IMR-90 (cell line): ENCODE measurements at regions not wholly inside any gene's neighbourhood (a gene's known extent, or its start where the extent isn't known, plus 50 kb on each side); places are given as distances from the start of the nearest gene placed in this dataset.

ENCODE experiments used
- ATAC-seq: fragments of 200-7000 bp; cut with Tn5 transposase; 2 replicates; pipeline ENCODE4 v1.9.1; 2020; ENCODE audit warnings: low read depth, mild to moderate bottlenecking, moderate library complexity
- BruUV-seq: library from RNA; stranded (reverse); fragments of 400-500 nt; replicated peaks from 2 replicates; lab custom pipeline; 2021; lab: Mats Ljungman, UMichigan
- CTCF ChIA-PET: fragments of 300-600 bp; formaldehyde crosslinking; extraction: SDS; loops from one replicate; lab custom pipeline; 2021; ENCODE audit warnings: antibody characterized with exemption; lab: Yijun Ruan, JAX
- POLR2A ChIA-PET: fragments of 300-600 bp; sonication (Branson Sonifier 250); formaldehyde crosslinking; loops from one replicate; lab custom pipeline; 2022; ENCODE audit warnings: antibody characterized with exemption; ENCODE audit not compliant: unreplicated experiment; lab: Charles Lee
- DNase-seq: peaks from one replicate; pipeline ENCODE4 v3.0.0; 2013
- H2AFZ ChIP-seq: replicated peaks from 2 replicates; pipeline ENCODE3; 2013; ENCODE audit warnings: low read length, mild to moderate bottlenecking; ENCODE audit not compliant: poor library complexity
- H2AK5ac ChIP-seq: 2 replicates; pipeline ENCODE4 v1.6.1; 2013; ENCODE audit warnings: low read depth, low read length, inconsistent platforms
- H2AK9ac ChIP-seq: replicated peaks from 2 replicates; pipeline ENCODE3; 2013; ENCODE audit warnings: mild to moderate bottlenecking, low read depth, low read length, moderate library complexity; ENCODE audit not compliant: poor library complexity
- H2BK120ac ChIP-seq: 2 replicates; pipeline ENCODE4 v1.6.1; 2013; ENCODE audit warnings: low read depth, low read length, inconsistent platforms
- H2BK15ac ChIP-seq: 3 replicates; pipeline ENCODE4 v1.6.1; 2013; ENCODE audit warnings: low read depth, low read length, inconsistent platforms
- H2BK20ac ChIP-seq: 2 replicates; pipeline ENCODE4 v1.6.1; 2013; ENCODE audit warnings: low read depth, mild to moderate bottlenecking, inconsistent platforms, low read length, moderate library complexity
- H2BK5ac ChIP-seq: 2 replicates; pipeline ENCODE4 v1.6.1; 2013; ENCODE audit warnings: mild to moderate bottlenecking, low read depth, low read length, inconsistent platforms; ENCODE audit not compliant: poor library complexity, severe bottlenecking
- H3K14ac ChIP-seq: replicated peaks from 2 replicates; pipeline ENCODE4 v1.6.1; 2013; ENCODE audit warnings: low read depth, low read length, inconsistent platforms
- H3K18ac ChIP-seq: 2 replicates; pipeline ENCODE4 v1.6.1; 2013; ENCODE audit warnings: low read depth, low read length, control low read depth
- H3K23ac ChIP-seq: 2 replicates; pipeline ENCODE4 v1.6.1; 2013; ENCODE audit warnings: low read depth, low read length, inconsistent platforms
- H3K27ac ChIP-seq: 2 replicates; pipeline ENCODE4 v1.5.1; 2013; ENCODE audit warnings: mild to moderate bottlenecking, control low read depth, low read length; ENCODE audit not compliant: insufficient read depth
- H3K27me3 ChIP-seq: 2 replicates; pipeline ENCODE4 v1.6.1; 2013; ENCODE audit warnings: low read length; ENCODE audit not compliant: control insufficient read depth, insufficient read depth
- H3K36me3 ChIP-seq: 2 replicates; pipeline ENCODE4 v1.6.1; 2013; ENCODE audit warnings: low read length, mixed read lengths; ENCODE audit not compliant: control insufficient read depth, insufficient read depth
- H3K4ac ChIP-seq: 2 replicates; pipeline ENCODE4 v1.6.1; 2013; ENCODE audit warnings: low read depth, low read length, inconsistent platforms
- H3K4me1 ChIP-seq: 2 replicates; pipeline ENCODE4 v1.6.1; 2013; ENCODE audit warnings: low read length, mixed read lengths; ENCODE audit not compliant: control insufficient read depth, insufficient read depth
- H3K4me2 ChIP-seq: 2 replicates; pipeline ENCODE4 v1.6.1; 2013; ENCODE audit warnings: low read depth, mild to moderate bottlenecking, control low read depth, low read length, moderate library complexity
- H3K4me3 ChIP-seq: 2 replicates; pipeline ENCODE4 v1.5.1; 2013; ENCODE audit warnings: low read depth, mild to moderate bottlenecking, control low read depth, low read length, moderate library complexity; ENCODE audit not compliant: insufficient read depth
- H3K56ac ChIP-seq: 2 replicates; pipeline ENCODE4 v1.6.1; 2013; ENCODE audit warnings: low read length, inconsistent platforms; ENCODE audit not compliant: insufficient read depth; ENCODE audit errors: extremely low read depth
- H3K79me1 ChIP-seq, 2 experiments: 2 replicates each; pipeline ENCODE4 v1.6.1; 2013; ENCODE audit warnings: low read length in 2 of 2, inconsistent platforms in 1 of 2, low read depth in 1 of 2
- H3K9ac ChIP-seq: 2 replicates; pipeline ENCODE4 v1.6.1; 2013; ENCODE audit warnings: low read depth, low read length, control low read depth
- H3K9me1 ChIP-seq: 2 replicates; pipeline ENCODE4 v1.6.1; 2013; ENCODE audit warnings: low read length, inconsistent platforms; ENCODE audit not compliant: insufficient read depth
- H3K9me3 ChIP-seq: 2 replicates; pipeline ENCODE4 v1.6.1; 2013; ENCODE audit warnings: low read length; ENCODE audit not compliant: control insufficient read depth, insufficient read depth
- H4K20me1 ChIP-seq: 2 replicates; pipeline ENCODE4 v1.6.1; 2013; ENCODE audit warnings: low read length, inconsistent platforms; ENCODE audit not compliant: insufficient read depth
- H4K5ac ChIP-seq: 2 replicates; pipeline ENCODE4 v1.6.1; 2013; ENCODE audit warnings: mild to moderate bottlenecking, low read depth, low read length, control low read depth
- H4K8ac ChIP-seq, 2 experiments: 2 replicates each; pipeline ENCODE4 v1.6.1; 2013; ENCODE audit warnings: low read depth in 2 of 2, low read length in 2 of 2, control low read depth in 1 of 2, inconsistent platforms in 1 of 2
- H4K91ac ChIP-seq: 2 replicates; pipeline ENCODE4 v1.6.1; 2013; ENCODE audit warnings: low read depth, low read length, inconsistent platforms; ENCODE audit not compliant: insufficient read depth
- BHLHE40 ChIP-seq: fragments of 150-350 bp; IDR thresholded peaks from 2 replicates; pipeline ENCODE4 v1.6.1; 2016; ENCODE audit warnings: mild to moderate bottlenecking, low read depth, low read length
- CEBPB ChIP-seq: IDR thresholded peaks from 2 replicates; pipeline ENCODE4 v1.6.1; 2012; ENCODE audit warnings: low read depth, low read length, improper control_type of control experiment
- CHD1 ChIP-seq: IDR thresholded peaks from 2 replicates; pipeline ENCODE4 v1.6.1; 2012; ENCODE audit warnings: low read depth, low read length, improper control_type of control experiment
- FOS ChIP-seq: fragments of 150-350 bp; IDR thresholded peaks from 2 replicates; pipeline ENCODE4 v1.6.1; 2016; ENCODE audit warnings: low read depth, low read length
- MAFK ChIP-seq: IDR thresholded peaks from 2 replicates; pipeline ENCODE4 v1.6.1; 2012; ENCODE audit warnings: low read depth, low read length, improper control_type of control experiment
- MAZ ChIP-seq: IDR thresholded peaks from 2 replicates; pipeline ENCODE4 v1.6.1; 2012; ENCODE audit warnings: low read depth, mild to moderate bottlenecking, low read length, improper control_type of control experiment, moderate library complexity, borderline replicate concordance
- MXI1 ChIP-seq: IDR thresholded peaks from 2 replicates; pipeline ENCODE4 v1.6.1; 2012; ENCODE audit warnings: low read depth, mild to moderate bottlenecking, low read length, moderate library complexity, borderline replicate concordance
- NFE2L2 ChIP-seq: fragments of 150-350 bp; IDR thresholded peaks from 2 replicates; pipeline ENCODE4 v1.6.1; 2016; ENCODE audit warnings: low read depth, mild to moderate bottlenecking, low read length
- POLR2A ChIP-seq: IDR thresholded peaks from 2 replicates; pipeline ENCODE4 v1.6.1; 2012; ENCODE audit warnings: mild to moderate bottlenecking, low read depth, low read length
- RAD21 ChIP-seq: IDR thresholded peaks from 2 replicates; pipeline ENCODE4 v1.6.1; 2012; ENCODE audit warnings: low read length, improper control_type of control experiment
- RCOR1 ChIP-seq: IDR thresholded peaks from 2 replicates; pipeline ENCODE4 v1.6.1; 2012; ENCODE audit warnings: mild to moderate bottlenecking, low read length, improper control_type of control experiment; ENCODE audit not compliant: insufficient replicate concordance
- RFX5 ChIP-seq: IDR thresholded peaks from 2 replicates; pipeline ENCODE4 v1.8.0; 2012; ENCODE audit warnings: low read depth, mild to moderate bottlenecking, low read length, moderate library complexity
- SMC3 ChIP-seq: fragments of 150-350 bp; IDR thresholded peaks from 2 replicates; pipeline ENCODE4 v1.6.1; 2016; ENCODE audit warnings: low read depth, mild to moderate bottlenecking, antibody characterized with exemption, low read length, moderate library complexity
- WGBS, 2 experiments: methylation state at CpG; one replicate each; pipeline versions ENCODE4 v1.1.5 to v1.1.7; 2013; ENCODE audit warnings: missing lambda C conversion rate in 2 of 2; ENCODE audit not compliant: insufficient read length in 1 of 2; ENCODE audit errors: extremely low coverage in 2 of 2; 5-methylcytosine and 5-hydroxymethylcytosine counted together
- dilution Hi-C: fragments of 300-500 bp; cut with HindIII; formaldehyde crosslinking; loops from one replicate; pipeline ENCODE4 v1.14.3; 2018; ENCODE audit warnings: low sequenced_read_pairs; ENCODE audit not compliant: unreplicated experiment
- in situ Hi-C: fragments of 300-500 bp; cut with MboI; formaldehyde crosslinking; loops from 3 replicates; pipeline ENCODE4 v1.14.3; 2019; ENCODE audit warnings: low sequenced_read_pairs, inconsistent platforms, mixed read lengths
- intact Hi-C: fragments of 100-400 bp; cut with micrococcal nuclease; formaldehyde crosslinking; loops from 2 replicates; pipeline ENCODE4 v1.10.0; 2022
- TF ChIP-seq, protein P1 (sequence below): fragments of 150-350 bp; IDR thresholded peaks from 2 replicates; pipeline ENCODE4 v1.6.1; 2017; ENCODE audit warnings: mild to moderate bottlenecking, antibody characterized with exemption, low read length, low read depth
- TF ChIP-seq, protein P2 (sequence below): conservative IDR thresholded peaks from 2 replicates; pipeline ENCODE4 v1.5.1; 2012; ENCODE audit warnings: mild to moderate bottlenecking, low read depth, low read length, improper control_type of control experiment
- TF ChIP-seq, protein P3 (sequence below): fragments of 150-350 bp; IDR thresholded peaks from 2 replicates; pipeline ENCODE4 v1.6.1; 2016; ENCODE audit warnings: low read depth, mild to moderate bottlenecking, low read length, moderate library complexity, borderline replicate concordance

DNA sequence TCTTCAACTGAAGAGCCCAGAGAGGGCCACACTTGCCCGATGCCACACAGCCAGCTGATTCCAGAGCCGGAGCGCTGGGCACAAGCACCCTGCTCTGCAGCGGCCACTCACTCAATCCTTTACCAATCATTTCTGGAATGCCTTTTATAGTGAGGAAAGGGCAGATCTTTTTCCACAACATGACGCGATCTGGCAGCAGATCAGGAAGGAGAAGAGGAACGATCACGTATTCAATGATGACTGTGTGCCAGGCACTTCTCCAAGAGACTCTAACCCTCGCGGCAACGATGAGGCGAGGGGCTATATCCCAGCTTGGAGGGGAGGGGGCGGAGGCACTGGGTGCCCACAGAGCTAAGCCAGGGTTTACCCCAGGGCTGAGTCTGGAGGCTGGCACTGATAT, 56.3 kb upstream of the TCF20 start:
- 42% methylated on average over 7 of the region's 13 CpGs; no CpG with 5 or more reads in 1 of the 2 experiments for WGBS, 2 experiments
- ATAC-seq = no peak

More for the DNA sequence above, 56.3 kb upstream of the TCF20 start:
- no peak overlapping the region for H3K9ac ChIP-seq
- H4K20me1 ChIP-seq = no peaks in the 10 kb centered on the region; the same call in 1 of the 2 replicates
- in situ Hi-C loops (no loop called here), dilution Hi-C loops (no loop called here), intact Hi-C loops (no loop called here)
- no TSS peak for BruUV-seq
- no peaks in the 10 kb centered on the region for H3K79me1 ChIP-seq
- peak; percentile 54 for DNase-seq
- H3K4me2 ChIP-seq = no peak overlapping the region
- H3K9me3 ChIP-seq = no peaks in the 10 kb centered on the region
- peak overlapping the region; percentile 13 for H2AK9ac ChIP-seq
- ChIA-PET CTCF (no interaction called here), POLR2A (no interaction called here)
- no peak overlapping the region for H3K4me3 ChIP-seq
- no peak overlapping the region for H2AK5ac ChIP-seq
- H4K8ac ChIP-seq = no peak overlapping the region
- no peak overlapping the region for H2BK5ac ChIP-seq
- no peak overlapping the region for H4K5ac ChIP-seq
- H3K27ac ChIP-seq = no peak overlapping the region
- H3K4ac ChIP-seq = no peak overlapping the region
- H4K91ac ChIP-seq = no peak overlapping the region
- no peak overlapping the region for H3K23ac ChIP-seq
- H3K36me3 ChIP-seq = no peaks in the 10 kb centered on the region
- H3K27me3 ChIP-seq = peaks cover 10% of the 10 kb centered on the region; the same call in 1 of the 2 replicates
- H3K18ac ChIP-seq = no peak overlapping the region
- no peaks in the 10 kb centered on the region for H3K9me1 ChIP-seq
- H2AFZ ChIP-seq = no peak overlapping the region
- H2BK20ac ChIP-seq = no peak overlapping the region
- H2BK120ac ChIP-seq = no peak overlapping the region
- no peak overlapping the region for H2BK15ac ChIP-seq
- H3K4me1 ChIP-seq = no peaks in the 10 kb centered on the region
- no peak for TF ChIP-seq CHD1
- no peak for TF ChIP-seq SMC3
- no peak for TF ChIP-seq NFE2L2
- TF ChIP-seq CEBPB = no peak
- no peak for TF ChIP-seq RAD21
- no peak for TF ChIP-seq RFX5
- TF ChIP-seq FOS = no peak
- TF ChIP-seq MAFK = no peak
- TF ChIP-seq, protein P1, sequence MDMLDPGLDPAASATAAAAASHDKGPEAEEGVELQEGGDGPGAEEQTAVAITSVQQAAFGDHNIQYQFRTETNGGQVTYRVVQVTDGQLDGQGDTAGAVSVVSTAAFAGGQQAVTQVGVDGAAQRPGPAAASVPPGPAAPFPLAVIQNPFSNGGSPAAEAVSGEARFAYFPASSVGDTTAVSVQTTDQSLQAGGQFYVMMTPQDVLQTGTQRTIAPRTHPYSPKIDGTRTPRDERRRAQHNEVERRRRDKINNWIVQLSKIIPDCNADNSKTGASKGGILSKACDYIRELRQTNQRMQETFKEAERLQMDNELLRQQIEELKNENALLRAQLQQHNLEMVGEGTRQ = no peak
- TF ChIP-seq MAZ = no peak
- TF ChIP-seq, protein P2, sequence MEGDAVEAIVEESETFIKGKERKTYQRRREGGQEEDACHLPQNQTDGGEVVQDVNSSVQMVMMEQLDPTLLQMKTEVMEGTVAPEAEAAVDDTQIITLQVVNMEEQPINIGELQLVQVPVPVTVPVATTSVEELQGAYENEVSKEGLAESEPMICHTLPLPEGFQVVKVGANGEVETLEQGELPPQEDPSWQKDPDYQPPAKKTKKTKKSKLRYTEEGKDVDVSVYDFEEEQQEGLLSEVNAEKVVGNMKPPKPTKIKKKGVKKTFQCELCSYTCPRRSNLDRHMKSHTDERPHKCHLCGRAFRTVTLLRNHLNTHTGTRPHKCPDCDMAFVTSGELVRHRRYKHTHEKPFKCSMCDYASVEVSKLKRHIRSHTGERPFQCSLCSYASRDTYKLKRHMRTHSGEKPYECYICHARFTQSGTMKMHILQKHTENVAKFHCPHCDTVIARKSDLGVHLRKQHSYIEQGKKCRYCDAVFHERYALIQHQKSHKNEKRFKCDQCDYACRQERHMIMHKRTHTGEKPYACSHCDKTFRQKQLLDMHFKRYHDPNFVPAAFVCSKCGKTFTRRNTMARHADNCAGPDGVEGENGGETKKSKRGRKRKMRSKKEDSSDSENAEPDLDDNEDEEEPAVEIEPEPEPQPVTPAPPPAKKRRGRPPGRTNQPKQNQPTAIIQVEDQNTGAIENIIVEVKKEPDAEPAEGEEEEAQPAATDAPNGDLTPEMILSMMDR = no peak
- TF ChIP-seq BHLHE40 = no peak
- TF ChIP-seq MXI1 = no peak
- no peak for TF ChIP-seq RCOR1
- TF ChIP-seq, protein P3, sequence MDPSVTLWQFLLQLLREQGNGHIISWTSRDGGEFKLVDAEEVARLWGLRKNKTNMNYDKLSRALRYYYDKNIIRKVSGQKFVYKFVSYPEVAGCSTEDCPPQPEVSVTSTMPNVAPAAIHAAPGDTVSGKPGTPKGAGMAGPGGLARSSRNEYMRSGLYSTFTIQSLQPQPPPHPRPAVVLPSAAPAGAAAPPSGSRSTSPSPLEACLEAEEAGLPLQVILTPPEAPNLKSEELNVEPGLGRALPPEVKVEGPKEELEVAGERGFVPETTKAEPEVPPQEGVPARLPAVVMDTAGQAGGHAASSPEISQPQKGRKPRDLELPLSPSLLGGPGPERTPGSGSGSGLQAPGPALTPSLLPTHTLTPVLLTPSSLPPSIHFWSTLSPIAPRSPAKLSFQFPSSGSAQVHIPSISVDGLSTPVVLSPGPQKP = no peak
- TF ChIP-seq POLR2A = no peak
- no peak overlapping the region for H3K14ac ChIP-seq
- H3K56ac ChIP-seq = no peak overlapping the region
